OCI-M1 (cell line): ENCODE measurements at regions not wholly inside any gene's neighbourhood (a gene's known extent, or its start where the extent isn't known, plus 50 kb on each side); places are given as distances from the start of the nearest gene placed in this dataset.
"Not testable (repeated sequence)": the region's sequence is repeated elsewhere in the genome, so short reads cannot be mapped to it uniquely, and the experiment has no call there.

ENCODE experiments used
- DNase-seq: peaks from one replicate; lab custom pipeline; 2025; lab: John Stamatoyannopoulos, UW

DNA sequence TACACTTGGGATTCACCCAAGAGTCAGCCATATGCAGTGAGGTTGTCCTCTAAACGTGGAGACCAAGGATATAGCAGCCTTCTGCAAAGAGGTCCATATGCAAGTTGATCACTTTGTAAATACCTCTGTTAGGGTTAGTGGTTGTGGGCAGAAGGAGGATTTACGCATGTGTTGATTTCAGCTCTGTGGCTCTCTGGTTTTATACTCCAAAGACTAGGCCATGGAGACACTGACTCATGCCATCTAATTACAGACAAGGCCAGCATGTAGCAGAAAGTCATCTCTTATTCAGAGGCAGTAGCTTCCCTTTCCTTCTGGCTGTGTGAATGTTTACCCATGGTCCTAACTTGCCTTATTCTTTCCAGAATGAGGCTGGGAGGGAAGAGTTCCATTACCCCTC is 140.9 kb upstream of the GOLGA6L4 start:
- not testable (repeated sequence) for DNase-seq

DNA sequence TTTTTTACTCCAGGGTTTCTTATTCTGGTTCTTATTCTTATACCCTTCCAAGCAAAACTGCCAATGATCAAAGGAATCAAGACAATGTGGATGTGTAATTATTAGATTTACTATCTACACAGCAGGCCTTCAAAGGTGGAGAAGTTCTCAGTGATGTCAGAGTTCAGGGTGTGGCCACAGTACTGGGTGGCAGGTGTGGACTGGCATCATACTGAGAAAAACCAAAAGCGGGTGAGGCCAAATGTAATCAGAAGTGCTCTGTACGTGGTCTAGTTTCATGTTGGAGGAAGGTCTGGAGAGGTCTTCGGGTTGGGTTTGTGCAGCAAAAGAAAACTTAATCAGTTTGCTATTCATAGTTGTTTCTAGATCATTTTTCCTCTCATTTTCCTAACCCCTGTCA is 138.5 kb upstream of the GOLGA6L4 start:
- not testable (repeated sequence) for DNase-seq

GRCh38 chr15:84098604-84099003 is 137.0 kb upstream of the GOLGA6L4 start:
- DNase-seq = no peak

DNA sequence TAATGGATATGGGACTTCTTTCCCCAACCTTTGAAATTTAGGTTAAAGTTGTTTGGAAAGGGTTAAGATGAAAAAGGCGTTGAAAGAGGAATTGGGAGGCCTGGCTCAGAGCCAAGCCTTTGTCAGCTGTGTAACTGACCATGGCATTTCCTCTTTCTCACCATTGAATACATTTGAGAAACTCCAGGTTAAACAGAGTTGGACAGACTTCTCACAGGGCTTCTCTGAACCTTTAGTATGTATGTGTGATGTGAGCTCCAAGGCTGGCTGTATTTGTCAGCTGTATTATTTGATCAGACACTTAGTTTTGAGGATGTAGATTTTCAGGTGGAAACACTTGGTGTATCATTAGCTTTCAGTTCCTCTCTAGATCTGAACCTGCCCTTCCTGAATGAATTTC is 136.4 kb upstream of the GOLGA6L4 start:
- DNase-seq = peak; percentile 89

DNA sequence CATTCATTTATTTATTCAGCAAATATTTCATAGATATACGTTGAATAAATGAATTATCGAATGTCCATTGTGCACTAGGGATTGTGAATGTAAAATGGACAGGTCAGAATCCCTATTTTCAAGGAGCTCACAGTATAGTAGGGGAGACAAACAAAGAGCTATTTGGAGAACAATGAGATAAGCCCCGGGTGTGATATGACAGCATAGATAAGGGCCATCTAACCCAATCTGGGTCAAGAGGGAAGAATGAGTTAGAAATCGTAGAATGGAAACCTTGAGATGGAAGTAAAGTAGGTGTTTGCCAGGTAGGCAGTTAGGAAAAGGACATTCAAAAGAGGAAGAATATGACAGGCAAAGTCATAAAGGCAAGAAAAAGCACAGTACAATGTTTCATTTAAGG is 132.2 kb upstream of the GOLGA6L4 start:
- no peak for DNase-seq

GRCh38 chr15:84104853-84105252 is 130.7 kb upstream of the GOLGA6L4 start:
- DNase-seq = no peak

DNA sequence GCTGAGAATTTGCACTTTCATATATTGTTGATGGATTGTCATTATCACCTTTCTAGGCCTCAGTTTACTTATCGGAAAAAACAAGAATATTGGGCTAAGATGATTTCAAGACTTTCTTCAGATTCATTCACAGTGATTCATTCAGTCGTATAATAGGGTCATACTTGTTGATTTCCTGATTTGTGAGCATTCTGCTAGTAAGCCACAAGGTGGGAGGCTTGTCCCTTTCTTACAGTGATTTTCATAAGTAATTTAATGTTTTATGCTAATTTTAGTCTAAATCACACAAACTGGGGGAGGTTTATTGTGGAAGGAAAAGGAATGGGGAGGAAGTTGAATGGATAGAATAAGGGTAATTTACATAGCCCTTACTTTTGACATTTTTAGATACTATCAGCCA is 126.8 kb upstream of the GOLGA6L4 start:
- no peak for DNase-seq

DNA sequence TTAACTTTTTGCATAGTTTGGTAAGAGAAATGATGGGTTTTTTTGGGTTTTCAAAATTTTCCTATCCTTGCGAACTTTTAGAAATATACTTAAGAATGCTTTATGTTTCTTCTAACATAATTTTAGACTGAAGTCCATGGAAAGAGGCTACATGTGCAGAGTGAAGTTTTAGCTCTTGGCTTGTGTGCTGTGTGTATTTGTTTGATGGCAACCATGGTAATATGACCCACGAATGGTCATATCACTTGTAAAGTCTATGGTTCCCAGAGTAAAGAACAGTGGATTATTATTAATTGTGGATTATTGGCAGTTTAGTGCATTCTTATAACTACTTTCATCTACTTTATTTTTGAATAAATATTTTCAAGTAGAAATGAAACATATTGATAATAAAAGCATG is 124.0 kb upstream of the GOLGA6L4 start:
- no peak for DNase-seq

GRCh38 chr15:84112025-84112424 is 123.5 kb upstream of the GOLGA6L4 start:
- DNase-seq = peak; percentile 33

DNA sequence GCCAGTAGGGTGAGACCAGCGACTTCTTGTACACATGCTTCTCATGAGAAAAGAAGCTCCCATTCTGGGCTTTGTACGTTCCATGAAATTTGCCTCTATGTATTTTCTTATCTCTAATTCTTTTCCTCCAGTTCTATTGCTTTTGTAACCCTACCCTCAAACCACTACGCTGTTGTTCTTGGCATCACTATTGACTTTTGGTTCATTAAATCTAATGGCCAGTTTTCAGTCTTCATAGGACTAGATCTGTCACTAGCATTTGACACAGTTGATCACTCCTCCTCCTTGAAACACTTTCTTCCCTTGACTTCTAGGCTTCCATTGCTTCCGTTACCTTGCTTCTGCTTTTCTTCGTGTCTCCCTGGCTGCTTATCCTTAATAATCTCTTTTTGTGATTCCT is 121.7 kb upstream of the GOLGA6L4 start:
- DNase-seq = no peak

GRCh38 chr15:84114680-84115079 is 120.9 kb upstream of the GOLGA6L4 start:
- not testable (repeated sequence) for DNase-seq

DNA sequence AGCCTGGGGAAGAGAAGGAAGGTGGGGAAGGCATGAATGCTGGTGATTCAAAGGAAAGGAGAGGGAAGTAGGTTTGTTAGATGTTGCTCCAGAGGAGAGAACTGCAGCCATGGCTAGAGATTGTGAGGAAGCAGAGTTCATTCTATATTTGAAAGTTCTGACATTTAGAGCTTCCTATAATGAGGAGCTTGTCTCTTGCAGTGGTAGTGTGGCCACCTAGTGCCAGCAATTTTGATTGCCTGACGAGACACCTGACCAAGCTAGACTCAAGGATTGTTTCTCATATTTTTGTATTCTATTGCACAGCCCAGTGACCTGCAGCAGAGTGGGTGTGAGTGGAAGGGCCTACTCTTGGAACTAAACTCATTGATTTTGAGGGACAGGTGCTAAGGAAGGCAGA is 116.2 kb upstream of the GOLGA6L4 start:
- DNase-seq = not testable (repeated sequence)

DNA sequence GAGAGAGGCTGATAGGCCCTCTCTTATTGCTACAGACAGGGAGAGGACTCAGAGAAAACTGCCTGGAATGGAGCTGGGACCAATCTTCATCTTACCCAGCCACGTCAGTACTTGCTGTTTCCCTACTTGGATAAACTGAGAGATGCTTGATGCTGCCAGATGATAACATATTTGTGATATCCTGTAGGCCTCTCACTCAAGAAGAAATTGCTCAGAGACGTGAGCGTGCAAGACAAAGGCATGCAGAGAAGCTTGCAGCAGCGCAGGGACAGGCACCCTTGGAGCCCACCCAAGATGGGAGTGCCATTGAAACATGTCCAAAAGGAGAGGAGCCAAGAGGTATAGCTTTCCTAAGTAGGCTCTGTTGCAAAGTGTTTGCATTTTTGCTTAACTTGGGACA is 114.7 kb upstream of the GOLGA6L4 start:
- DNase-seq = not testable (repeated sequence)

DNA sequence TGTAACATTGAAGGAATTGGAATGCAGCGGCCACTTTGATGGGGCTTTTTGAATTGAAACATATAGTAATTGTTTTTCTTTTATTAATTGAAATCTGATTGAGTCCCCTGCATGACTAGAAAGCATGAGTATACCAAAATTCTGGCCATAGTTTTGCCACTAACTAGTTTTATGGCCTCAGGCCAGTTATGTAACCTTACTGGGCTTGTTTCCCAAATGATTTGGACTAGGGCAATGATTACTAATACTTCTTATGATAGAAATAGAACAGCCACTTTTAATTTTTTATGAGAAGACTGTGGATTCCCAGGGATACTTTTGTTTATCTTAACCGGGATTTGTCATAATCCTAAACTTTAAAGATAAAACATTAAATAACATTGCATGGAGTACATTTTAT is 106.9 kb upstream of the GOLGA6L4 start:
- not testable (repeated sequence) for DNase-seq

DNA sequence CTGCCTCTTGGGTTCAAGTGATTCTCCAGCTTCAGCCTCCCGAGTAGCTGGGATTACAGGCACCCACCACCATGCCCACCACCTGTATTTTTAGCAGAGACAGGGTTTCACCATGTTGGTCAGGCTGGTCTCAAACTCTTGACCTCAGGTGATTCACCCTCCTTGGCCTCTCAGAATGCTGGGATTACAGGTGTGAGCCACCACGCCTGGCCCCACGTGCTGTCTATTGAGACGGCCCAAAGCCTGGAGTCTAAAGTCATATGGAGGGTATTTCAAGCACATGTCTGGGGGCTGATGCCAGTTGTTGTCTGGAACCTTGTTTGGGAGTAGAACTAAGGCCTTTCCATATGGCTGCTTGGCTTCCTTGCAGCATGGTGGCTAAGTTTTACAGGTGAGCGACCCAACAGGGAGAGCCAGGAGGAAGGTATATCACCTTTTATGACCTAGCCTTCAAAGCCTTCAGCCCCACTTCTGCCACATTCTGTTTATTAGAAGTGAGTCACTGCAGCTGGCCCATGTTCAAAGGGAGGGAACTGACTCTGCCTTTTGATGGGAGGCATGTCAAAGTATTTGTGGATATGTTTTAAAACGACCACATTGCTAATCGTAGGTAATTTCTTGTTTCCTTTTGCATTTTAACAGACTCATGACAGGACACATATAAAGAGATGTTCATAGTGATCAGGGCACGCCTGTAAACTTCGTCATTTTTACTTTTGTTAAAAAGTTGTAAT is 105.3 kb upstream of the GOLGA6L4 start:
- not testable (repeated sequence) for DNase-seq

GRCh38 chr15:84135931-84136456 is 99.6 kb upstream of the GOLGA6L4 start:
- not testable (repeated sequence) for DNase-seq

DNA sequence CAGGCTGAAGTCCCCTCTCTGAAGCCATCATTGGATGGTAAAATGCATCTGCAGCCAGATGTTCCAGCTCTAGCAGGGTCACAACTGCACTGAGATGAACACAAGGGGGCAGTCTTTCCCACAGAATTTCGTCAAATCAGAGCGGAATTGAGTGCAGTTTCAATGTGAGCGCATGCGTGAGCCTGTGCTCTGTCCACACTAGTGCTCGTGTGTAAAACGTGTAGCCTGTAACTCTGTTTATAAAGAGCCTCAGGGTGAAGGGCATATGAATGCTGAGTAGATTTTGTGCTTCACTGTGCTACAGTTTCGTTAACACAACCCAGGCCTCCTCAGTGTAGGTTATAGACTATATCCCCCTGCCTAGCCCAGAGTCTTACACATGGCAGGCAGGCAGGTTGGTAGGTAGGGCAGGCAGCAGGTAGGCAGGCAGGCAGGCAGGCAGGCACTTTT is 92.7 kb upstream of the GOLGA6L4 start:
- DNase-seq = peak; percentile 90

GRCh38 chr15:84143753-84144314 is 91.7 kb upstream of the GOLGA6L4 start:
- no peak for DNase-seq

- not testable (repeated sequence) for DNase-seq
These were observed 90.6 kb upstream of the GOLGA6L4 start for GRCh38 chr15:84144946-84145345.

DNA sequence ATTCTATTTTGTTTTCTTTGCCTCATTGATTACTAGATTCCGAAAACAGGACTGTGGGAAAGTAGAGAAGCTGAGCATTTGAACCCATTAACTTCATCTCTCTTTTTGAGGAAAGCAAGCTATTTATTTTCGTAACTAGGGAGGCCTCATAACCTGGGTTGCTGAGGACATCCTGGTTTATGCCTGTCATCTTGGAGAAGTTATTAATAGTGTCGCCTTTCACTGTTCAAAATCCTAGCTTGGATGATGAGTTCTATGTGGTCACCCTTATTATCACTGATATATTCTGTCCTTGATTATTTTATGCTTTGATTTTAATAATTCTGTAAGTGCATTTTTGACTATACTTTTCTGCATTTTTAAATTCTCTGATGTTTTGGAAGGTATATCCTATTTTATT is 89.3 kb upstream of the GOLGA6L4 start:
- DNase-seq = not testable (repeated sequence)

- not testable (repeated sequence) for DNase-seq
These were observed 88.3 kb upstream of the GOLGA6L4 start for GRCh38 chr15:84147307-84147706.

DNA sequence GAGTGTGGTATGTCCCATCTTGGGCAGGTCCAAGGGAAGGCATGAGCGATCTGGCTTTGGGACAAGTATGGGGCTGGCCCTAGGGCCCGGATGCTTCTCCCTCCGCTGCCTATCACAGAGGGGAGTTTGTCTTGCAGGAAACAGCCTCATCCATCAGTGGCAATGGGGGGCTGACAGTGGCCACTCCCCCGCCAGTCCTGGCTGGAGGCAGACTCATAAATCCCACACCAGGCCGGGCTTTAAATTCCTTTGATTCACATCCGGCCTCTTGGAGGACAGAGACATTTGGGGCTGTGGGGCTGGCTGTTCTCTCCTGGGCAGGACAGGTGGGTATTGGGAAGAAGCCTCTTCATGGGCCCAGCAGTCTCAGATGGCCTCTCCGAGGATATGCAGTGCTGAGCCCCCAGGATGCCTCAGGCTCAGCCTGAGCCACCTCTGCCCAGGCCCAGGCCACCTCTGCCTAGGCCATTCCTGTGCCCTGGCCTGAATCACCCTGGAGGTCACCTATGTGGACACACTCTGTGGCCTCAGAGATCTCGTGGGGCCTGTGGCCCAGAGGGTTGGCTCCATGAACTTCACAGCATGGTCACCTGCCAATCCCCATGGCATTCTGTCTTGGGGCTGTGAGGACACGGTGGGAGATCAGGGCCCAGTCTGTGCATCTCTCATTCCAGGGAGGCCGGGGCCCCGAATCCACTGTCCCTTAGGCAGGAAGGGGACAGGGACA is 84.2 kb upstream of the GOLGA6L4 start:
- no peak for DNase-seq
